ENCODE measurements at regions not wholly inside any gene's neighbourhood (a gene's known extent, or its start where the extent isn't known, plus 50 kb on each side); places are given as distances from the start of the nearest gene placed in this dataset.

GRCh38 chr12:83225806-83226205 is 539.1 kb downstream of the TMTC2 start:
- TF ChIP-seq ZNF8 (CRISPR knock-in tag; IDR thresholded peaks at IDR 0.05) (no peak), TSHZ2 (CRISPR knock-in tag; IDR thresholded peaks at IDR 0.05) (no peak), RARB (CRISPR knock-in tag; IDR thresholded peaks at IDR 0.05) (no peak), ESRRG (CRISPR knock-in tag; IDR thresholded peaks at IDR 0.05) (no peak)

Data from SK-N-SH treated with all-trans-retinoic acid at 6 μM for 48 hours (cell line).